Hepatocyte (in vitro differentiated cells): ENCODE measurements at regions not wholly inside any gene's neighbourhood (a gene's known extent, or its start where the extent isn't known, plus 50 kb on each side); places are given as distances from the start of the nearest gene placed in this dataset.
"Not testable (repeated sequence)": the region's sequence is repeated elsewhere in the genome, so short reads cannot be mapped to it uniquely, and the experiment has no call there.

ENCODE experiments used
- DNase-seq: peaks from one replicate; pipeline ENCODE4 v3.0.0-alpha.2; 2016; ENCODE audit warnings: low spot score
- H2AFZ ChIP-seq: fragments of 200-600 bp; sonication (generic); 2 replicates; pipeline ENCODE4 v1.6.0; 2016; ENCODE audit warnings: antibody characterized with exemption, mild to moderate bottlenecking
- H3K27ac ChIP-seq: fragments of 200-600 bp; sonication (generic); 2 replicates; pipeline ENCODE4 v1.5.1; 2016; ENCODE audit warnings: mild to moderate bottlenecking
- H3K27me3 ChIP-seq: fragments of 200-600 bp; sonication (generic); 2 replicates; pipeline ENCODE4 v1.6.1; 2016
- H3K36me3 ChIP-seq: fragments of 200-600 bp; sonication (generic); replicated peaks from 2 replicates; pipeline ENCODE4 v1.5.1; 2016; ENCODE audit warnings: low read depth; ENCODE audit not compliant: insufficient read depth
- H3K4me1 ChIP-seq: fragments of 200-600 bp; sonication (generic); 2 replicates; pipeline ENCODE4 v1.5.1; 2016; ENCODE audit warnings: mild to moderate bottlenecking, moderate library complexity; ENCODE audit not compliant: insufficient read depth
- H3K4me2 ChIP-seq: fragments of 200-600 bp; sonication (generic); 2 replicates; pipeline ENCODE4 v1.6.0; 2016
- H3K4me3 ChIP-seq: fragments of 200-600 bp; sonication (generic); 2 replicates; pipeline ENCODE4 v1.5.1; 2016; ENCODE audit warnings: mild to moderate bottlenecking
- H3K79me2 ChIP-seq: fragments of 200-600 bp; sonication (generic); 2 replicates; pipeline ENCODE4 v1.6.0; 2017; ENCODE audit warnings: mild to moderate bottlenecking
- H3K9me2 ChIP-seq: fragments of 200-600 bp; sonication (generic); replicated peaks from 2 replicates; pipeline ENCODE4 v1.6.0; 2017; ENCODE audit warnings: mild to moderate bottlenecking; ENCODE audit not compliant: insufficient read depth
- H3K9me3 ChIP-seq: fragments of 200-600 bp; sonication (generic); 2 replicates; pipeline ENCODE4 v1.5.1; 2016; ENCODE audit warnings: low read depth, mild to moderate bottlenecking
- H4K20me1 ChIP-seq: fragments of 200-600 bp; sonication (generic); 2 replicates; pipeline ENCODE4 v1.6.0; 2016; ENCODE audit warnings: mild to moderate bottlenecking; ENCODE audit not compliant: insufficient read depth, poor library complexity, severe bottlenecking
- CTCF ChIP-seq: fragments of 200-600 bp; sonication (generic); IDR thresholded peaks from 2 replicates; pipeline ENCODE4 v1.5.1; 2016; ENCODE audit warnings: antibody characterized with exemption, mild to moderate bottlenecking; ENCODE audit not compliant: poor library complexity
- EZH2 ChIP-seq: fragments of 200-600 bp; sonication (generic); IDR thresholded peaks from 2 replicates; pipeline ENCODE4 v1.6.1; 2016; ENCODE audit warnings: antibody characterized with exemption, mild to moderate bottlenecking, borderline replicate concordance
- EZH2phosphoT487 ChIP-seq: fragments of 200-600 bp; sonication (generic); IDR thresholded peaks from one replicate; pipeline ENCODE4 v1.6.1; 2018; ENCODE audit warnings: antibody characterized with exemption, mild to moderate bottlenecking, low read depth, moderate library complexity; ENCODE audit not compliant: unreplicated experiment, severe bottlenecking
- WGBS: methylation state at CpG from one replicate; pipeline ENCODE4 v1.1.6; 2016; ENCODE audit warnings: low lambda C conversion rate; ENCODE audit errors: missing lambda C conversion rate; 5-methylcytosine and 5-hydroxymethylcytosine counted together

GRCh38 chrX:111035256-111035655 lies 60.7 kb upstream of the PAK3 start:
- H2AFZ ChIP-seq = no peak overlapping the region
- no peaks in the 10 kb centered on the region for H3K9me2 ChIP-seq
- H3K4me1 ChIP-seq = no peaks in the 10 kb centered on the region
- H3K27me3 ChIP-seq = no peaks in the 10 kb centered on the region
- H3K79me2 ChIP-seq = no peaks in the 10 kb centered on the region
- H4K20me1 ChIP-seq = no peaks in the 10 kb centered on the region
- WGBS = 75% methylated on average over 2 of the region's 2 CpGs
- H3K36me3 ChIP-seq = no peaks in the 10 kb centered on the region
- no peak for DNase-seq
- no peaks in the 10 kb centered on the region for H3K9me3 ChIP-seq
- H3K4me3 ChIP-seq = no peak overlapping the region
- no peak overlapping the region for H3K27ac ChIP-seq
- H3K4me2 ChIP-seq = no peak overlapping the region
- TF ChIP-seq CTCF (no peak), EZH2 (no peak), EZH2phosphoT487 (no peak)

DNA sequence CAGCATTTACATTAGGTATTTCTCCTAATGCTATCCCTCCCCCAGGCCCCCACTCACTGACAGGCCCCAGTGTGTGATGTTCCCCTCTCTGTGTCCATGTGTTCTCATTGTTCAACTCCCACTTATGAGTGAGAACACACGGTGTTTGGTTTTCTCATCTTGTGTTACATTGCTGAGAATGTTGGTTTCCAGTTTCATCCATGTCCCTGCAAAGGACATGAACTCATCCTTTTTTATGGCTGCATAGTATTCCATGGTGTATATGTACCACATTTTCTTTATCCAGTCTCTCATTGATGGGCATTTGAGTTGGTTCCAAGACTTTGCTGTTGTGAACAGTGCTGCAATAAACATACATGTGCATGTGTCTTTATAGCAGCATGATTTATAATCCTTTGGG lies 73.0 kb upstream of the PAK3 start:
- not testable (repeated sequence) for H3K27me3 ChIP-seq, DNase-seq, H3K36me3 ChIP-seq, H3K4me2 ChIP-seq, H4K20me1 ChIP-seq, H3K9me2 ChIP-seq, H3K4me1 ChIP-seq, H3K9me3 ChIP-seq, H3K4me3 ChIP-seq, H3K79me2 ChIP-seq, H3K27ac ChIP-seq, H2AFZ ChIP-seq
- WGBS = 67% methylated on average over 1 of the region's 1 CpG

GRCh38 chrX:111020283-111020682 lies 75.7 kb upstream of the PAK3 start:
- Histone ChIP-seq H3K27me3 (no peaks in the 10 kb centered on the region), H4K20me1 (no peaks in the 10 kb centered on the region)

DNA sequence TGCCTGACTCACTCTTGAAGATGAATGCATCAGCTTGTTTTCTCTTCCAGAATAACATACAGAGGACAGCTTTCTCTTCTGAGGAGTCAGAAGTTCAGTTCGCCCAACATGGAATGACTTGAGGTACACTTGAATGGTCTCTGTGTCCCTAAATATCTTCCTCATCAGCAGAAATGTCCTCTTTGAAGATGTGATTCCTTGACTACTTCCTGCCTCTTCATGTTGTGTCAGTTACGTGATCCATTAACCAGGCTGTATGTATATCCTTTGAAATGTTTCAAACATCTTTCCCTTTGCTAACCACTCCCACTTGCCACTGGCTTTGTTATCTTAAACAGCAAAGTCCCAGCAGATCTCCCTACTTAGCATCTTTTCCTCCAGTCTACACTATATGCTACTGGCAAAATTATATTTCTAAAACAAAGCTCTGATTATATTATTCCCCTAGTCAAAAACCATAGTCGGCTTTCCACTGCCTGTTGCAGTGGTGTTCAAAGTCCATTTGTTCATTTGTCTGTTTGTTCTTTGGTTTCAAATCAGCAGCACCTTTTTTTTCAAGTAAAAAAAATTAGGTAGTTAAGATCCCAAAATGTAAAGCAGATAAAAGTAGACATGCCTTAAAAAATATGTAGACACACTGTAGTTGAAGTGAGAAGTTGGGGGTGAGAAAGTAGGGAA lies 82.1 kb upstream of the PAK3 start:
- no peak for DNase-seq
- no peak overlapping the region for H2AFZ ChIP-seq
- H3K27me3 ChIP-seq = no peaks in the 10 kb centered on the region
- H3K9me3 ChIP-seq = no peaks in the 10 kb centered on the region
- H3K36me3 ChIP-seq = no peaks in the 10 kb centered on the region
- H3K4me1 ChIP-seq = no peaks in the 10 kb centered on the region
- no peaks in the 10 kb centered on the region for H3K9me2 ChIP-seq
- WGBS = 62% methylated on average over 3 of the region's 3 CpGs
- H3K4me3 ChIP-seq = no peak overlapping the region
- H4K20me1 ChIP-seq = no peaks in the 10 kb centered on the region
- H3K27ac ChIP-seq = no peak overlapping the region
- TF ChIP-seq CTCF (no peak), EZH2phosphoT487 (no peak), EZH2 (no peak)
- H3K4me2 ChIP-seq = no peak overlapping the region
- H3K79me2 ChIP-seq = no peaks in the 10 kb centered on the region

More at GRCh38 chrX:111020283-111020682, 75.7 kb upstream of the PAK3 start:
- Histone ChIP-seq H3K9me2 (no peaks in the 10 kb centered on the region), H3K9me3 (no peaks in the 10 kb centered on the region), H3K36me3 (no peaks in the 10 kb centered on the region), H3K4me2 (no peak overlapping the region), H3K27ac (no peak overlapping the region), H2AFZ (no peak overlapping the region), H3K4me1 (no peaks in the 10 kb centered on the region), H3K79me2 (no peaks in the 10 kb centered on the region), H3K4me3 (no peak overlapping the region)
- WGBS = 48% methylated on average over 1 of the region's 1 CpG
- TF ChIP-seq EZH2 (no peak), EZH2phosphoT487 (no peak), CTCF (no peak)
- DNase-seq = no peak
